Suprapubic skin (tissue), 4 donors: ENCODE measurements at regions not wholly inside any gene's neighbourhood (a gene's known extent, or its start where the extent isn't known, plus 50 kb on each side); places are given as distances from the start of the nearest gene placed in this dataset.
"Not testable (repeated sequence)": the region's sequence is repeated elsewhere in the genome, so short reads cannot be mapped to it uniquely, and the experiment has no call there.

Experiments used
- DNase-seq, 2 donors: peaks; one replicate each; pipeline ENCODE4 v3.0.0-alpha.2; 2019; ENCODE audit warnings: low spot score in 2 of 2
- H3K27ac ChIP-seq: fragments of 200-600 bp; sonication (generic); one replicate; pipeline ENCODE4 v1.5.1; 2019
- H3K27me3 ChIP-seq: fragments of 200-600 bp; sonication (generic); one replicate; pipeline ENCODE4 v1.5.1; 2019
- H3K36me3 ChIP-seq: fragments of 200-600 bp; sonication (generic); one replicate; pipeline ENCODE4 v1.5.1; 2019
- H3K4me1 ChIP-seq: fragments of 200-600 bp; sonication (generic); one replicate; pipeline ENCODE4 v1.5.1; 2019
- H3K4me3 ChIP-seq: fragments of 200-600 bp; sonication (generic); one replicate; pipeline ENCODE4 v1.5.1; 2019; ENCODE audit warnings: mild to moderate bottlenecking
- H3K9me3 ChIP-seq: fragments of 200-600 bp; sonication (generic); one replicate; pipeline ENCODE4 v1.5.1; 2019
- CTCF ChIP-seq, 2 donors: fragments of 200-600 bp in 1 of 2; fragments of 450-650 bp in 1 of 2; sonication (generic) in 1 of 2; IDR thresholded peaks; one replicate each; pipeline ENCODE4 v1.5.1; 2016 to 2019; ENCODE audit warnings: antibody characterized with exemption in 2 of 2, mild to moderate bottlenecking in 1 of 2, moderate library complexity in 1 of 2
- EP300 ChIP-seq: sonication (generic); formaldehyde crosslinking; IDR thresholded peaks from one replicate; pipeline ENCODE4 v1.6.1; 2017; ENCODE audit warnings: antibody characterized with exemption
- POLR2A ChIP-seq, 2 donors: fragments of 450-650 bp; IDR thresholded peaks; one replicate each; pipeline ENCODE4 v1.6.1; 2017; ENCODE audit warnings: antibody characterized with exemption in 2 of 2, mild to moderate bottlenecking in 2 of 2, moderate library complexity in 2 of 2
- POLR2AphosphoS5 ChIP-seq, 3 donors: sonication (generic); formaldehyde crosslinking; IDR thresholded peaks; one replicate each; pipeline ENCODE4 v1.6.1; 2017; ENCODE audit warnings: antibody characterized with exemption in 3 of 3
- WGBS: methylation state at CpG from one replicate; pipeline ENCODE4 v1.1.5; 2018; 5-methylcytosine and 5-hydroxymethylcytosine counted together

- 80% methylated on average over 4 of the region's 4 CpGs for WGBS
- Histone ChIP-seq H3K9me3 (no peaks in the 10 kb centered on the region), H3K4me1 (no peaks in the 10 kb centered on the region), H3K27ac (no peak overlapping the region), H3K4me3 (no peak overlapping the region), H3K27me3 (no peaks in the 10 kb centered on the region), H3K36me3 (no peaks in the 10 kb centered on the region)
- TF ChIP-seq EP300 = no peak
- TF ChIP-seq POLR2A (IDR thresholded peaks at IDR 0.05) = no peak
- TF ChIP-seq POLR2AphosphoS5 (IDR thresholded peaks at IDR 0.05) = no peak
- TF ChIP-seq CTCF (IDR thresholded peaks at IDR 0.05) = no peak
- DNase-seq = no peak
Observed at GRCh38 chr3:104257486-104257885, 1109.2 kb upstream of the ALCAM start.

GRCh38 chr3:104263477-104263876, 1103.2 kb upstream of the ALCAM start:
- Histone ChIP-seq H3K4me3 (no peak overlapping the region), H3K4me1 (no peaks in the 10 kb centered on the region), H3K27me3 (no peaks in the 10 kb centered on the region), H3K9me3 (no peaks in the 10 kb centered on the region), H3K36me3 (no peaks in the 10 kb centered on the region), H3K27ac (no peak overlapping the region)
- WGBS = 83% methylated on average over 2 of the region's 2 CpGs
- DNase-seq = no peak
- TF ChIP-seq CTCF (IDR thresholded peaks at IDR 0.05) (no peak), EP300 (no peak), POLR2AphosphoS5 (IDR thresholded peaks at IDR 0.05) (no peak), POLR2A (IDR thresholded peaks at IDR 0.05) (no peak)

- H3K27me3 ChIP-seq, H3K4me1 ChIP-seq, H3K36me3 ChIP-seq, H3K27ac ChIP-seq, H3K9me3 ChIP-seq, DNase-seq, H3K4me3 ChIP-seq: not testable (repeated sequence)
- 91% methylated on average over 1 of the region's 1 CpG for WGBS
Observed at GRCh38 chr3:104266219-104266618, 1100.5 kb upstream of the ALCAM start.

- no peaks in the 10 kb centered on the region for H3K27me3 ChIP-seq
- no peak for TF ChIP-seq EP300
- no peak for TF ChIP-seq POLR2AphosphoS5 (IDR thresholded peaks at IDR 0.05)
- no peak for TF ChIP-seq POLR2A (IDR thresholded peaks at IDR 0.05)
- no peak for TF ChIP-seq CTCF (IDR thresholded peaks at IDR 0.05)
- no peak overlapping the region for H3K4me3 ChIP-seq
- WGBS = 79% methylated on average over 6 of the region's 6 CpGs
- no peaks in the 10 kb centered on the region for H3K4me1 ChIP-seq
- H3K9me3 ChIP-seq = no peaks in the 10 kb centered on the region
- H3K27ac ChIP-seq = no peak overlapping the region
- no peak for DNase-seq
- no peaks in the 10 kb centered on the region for H3K36me3 ChIP-seq
Observed at GRCh38 chr3:104269771-104270170, 1096.9 kb upstream of the ALCAM start.

- Histone ChIP-seq H3K27me3 (no peaks in the 10 kb centered on the region), H3K4me1 (no peaks in the 10 kb centered on the region), H3K27ac (no peak overlapping the region), H3K9me3 (peaks cover 4% of the 10 kb centered on the region), H3K4me3 (no peak overlapping the region), H3K36me3 (no peaks in the 10 kb centered on the region)
- TF ChIP-seq EP300 (no peak), CTCF (IDR thresholded peaks at IDR 0.05) (peak; percentile 19 to 49), POLR2A (IDR thresholded peaks at IDR 0.05) (no peak), POLR2AphosphoS5 (IDR thresholded peaks at IDR 0.05) (no peak)
- 72% methylated on average over 4 of the region's 4 CpGs for WGBS
- DNase-seq = no peak
Observed at GRCh38 chr3:104273046-104273649, 1093.6 kb upstream of the ALCAM start.

GRCh38 chr3:104275199-104275598, 1091.5 kb upstream of the ALCAM start:
- H3K4me1 ChIP-seq = no peaks in the 10 kb centered on the region
- no peak for TF ChIP-seq EP300
- no peaks in the 10 kb centered on the region for H3K36me3 ChIP-seq

More at GRCh38 chr3:104275199-104275598, 1091.5 kb upstream of the ALCAM start:
- Histone ChIP-seq H3K4me3 (no peak overlapping the region), H3K27ac (no peak overlapping the region), H3K27me3 (no peaks in the 10 kb centered on the region), H3K9me3 (peaks cover 7% of the 10 kb centered on the region)
- no peak for DNase-seq
